ENCODE measurements at regions not wholly inside any gene's neighbourhood (a gene's known extent, or its start where the extent isn't known, plus 50 kb on each side); places are given as distances from the start of the nearest gene placed in this dataset.

DNA sequence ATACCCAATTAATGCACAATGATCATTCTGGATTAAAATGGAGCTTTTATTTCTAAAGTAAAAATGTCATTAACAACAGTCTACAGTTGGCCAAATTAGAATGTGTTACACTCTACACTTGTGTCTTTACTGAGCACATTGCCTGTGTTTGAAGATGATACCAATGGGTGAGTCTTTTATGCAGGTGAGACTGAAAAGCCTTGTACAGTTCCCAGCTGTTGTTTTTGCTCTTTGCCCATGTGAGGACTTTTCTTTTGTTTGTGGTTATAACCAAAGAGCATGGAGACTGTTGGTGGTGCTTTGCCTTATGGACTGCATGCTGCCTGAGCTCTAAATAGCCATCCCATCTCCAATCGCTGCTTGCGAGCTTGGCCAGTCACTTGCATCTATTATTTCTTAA, 264.5 kb downstream of the GATA3 start:
- TF ChIP-seq ZBTB7A (IDR thresholded peaks at IDR 0.05; ENCODE audit: low read depth) = no peak
- TF ChIP-seq CREB1 (IDR thresholded peaks at IDR 0.05; ENCODE audit: low read depth) = no peak
- TF ChIP-seq EP300 (IDR thresholded peaks at IDR 0.05; ENCODE audit: borderline replicate concordance) = no peak
- TF ChIP-seq, protein P1, sequence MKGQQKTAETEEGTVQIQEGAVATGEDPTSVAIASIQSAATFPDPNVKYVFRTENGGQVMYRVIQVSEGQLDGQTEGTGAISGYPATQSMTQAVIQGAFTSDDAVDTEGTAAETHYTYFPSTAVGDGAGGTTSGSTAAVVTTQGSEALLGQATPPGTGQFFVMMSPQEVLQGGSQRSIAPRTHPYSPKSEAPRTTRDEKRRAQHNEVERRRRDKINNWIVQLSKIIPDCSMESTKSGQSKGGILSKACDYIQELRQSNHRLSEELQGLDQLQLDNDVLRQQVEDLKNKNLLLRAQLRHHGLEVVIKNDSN (IDR thresholded peaks at IDR 0.05) = no peak
- TF ChIP-seq TCF12 (IDR thresholded peaks at IDR 0.05; ENCODE audit: low read depth) = no peak
- TF ChIP-seq TAF1 (IDR thresholded peaks at IDR 0.05; ENCODE audit: low read depth) = no peak
- no peak for TF ChIP-seq TEAD4 (IDR thresholded peaks at IDR 0.05)
- TF ChIP-seq FOXM1 (IDR thresholded peaks at IDR 0.05; ENCODE audit: borderline replicate concordance, low read depth) = no peak
- no peak for TF ChIP-seq NFIC (IDR thresholded peaks at IDR 0.05)
- TF ChIP-seq EGR1 (IDR thresholded peaks at IDR 0.05) = no peak
- TF ChIP-seq RAD21 (IDR thresholded peaks at IDR 0.05; ENCODE audit: low read depth) = no peak
- TF ChIP-seq, protein P2, sequence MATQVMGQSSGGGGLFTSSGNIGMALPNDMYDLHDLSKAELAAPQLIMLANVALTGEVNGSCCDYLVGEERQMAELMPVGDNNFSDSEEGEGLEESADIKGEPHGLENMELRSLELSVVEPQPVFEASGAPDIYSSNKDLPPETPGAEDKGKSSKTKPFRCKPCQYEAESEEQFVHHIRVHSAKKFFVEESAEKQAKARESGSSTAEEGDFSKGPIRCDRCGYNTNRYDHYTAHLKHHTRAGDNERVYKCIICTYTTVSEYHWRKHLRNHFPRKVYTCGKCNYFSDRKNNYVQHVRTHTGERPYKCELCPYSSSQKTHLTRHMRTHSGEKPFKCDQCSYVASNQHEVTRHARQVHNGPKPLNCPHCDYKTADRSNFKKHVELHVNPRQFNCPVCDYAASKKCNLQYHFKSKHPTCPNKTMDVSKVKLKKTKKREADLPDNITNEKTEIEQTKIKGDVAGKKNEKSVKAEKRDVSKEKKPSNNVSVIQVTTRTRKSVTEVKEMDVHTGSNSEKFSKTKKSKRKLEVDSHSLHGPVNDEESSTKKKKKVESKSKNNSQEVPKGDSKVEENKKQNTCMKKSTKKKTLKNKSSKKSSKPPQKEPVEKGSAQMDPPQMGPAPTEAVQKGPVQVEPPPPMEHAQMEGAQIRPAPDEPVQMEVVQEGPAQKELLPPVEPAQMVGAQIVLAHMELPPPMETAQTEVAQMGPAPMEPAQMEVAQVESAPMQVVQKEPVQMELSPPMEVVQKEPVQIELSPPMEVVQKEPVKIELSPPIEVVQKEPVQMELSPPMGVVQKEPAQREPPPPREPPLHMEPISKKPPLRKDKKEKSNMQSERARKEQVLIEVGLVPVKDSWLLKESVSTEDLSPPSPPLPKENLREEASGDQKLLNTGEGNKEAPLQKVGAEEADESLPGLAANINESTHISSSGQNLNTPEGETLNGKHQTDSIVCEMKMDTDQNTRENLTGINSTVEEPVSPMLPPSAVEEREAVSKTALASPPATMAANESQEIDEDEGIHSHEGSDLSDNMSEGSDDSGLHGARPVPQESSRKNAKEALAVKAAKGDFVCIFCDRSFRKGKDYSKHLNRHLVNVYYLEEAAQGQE (IDR thresholded peaks at IDR 0.05; ENCODE audit: low read depth) = no peak
- TF ChIP-seq YY1 (IDR thresholded peaks at IDR 0.05; ENCODE audit: low read depth) = no peak
- TF ChIP-seq CEBPB (IDR thresholded peaks at IDR 0.05) = no peak

DNA sequence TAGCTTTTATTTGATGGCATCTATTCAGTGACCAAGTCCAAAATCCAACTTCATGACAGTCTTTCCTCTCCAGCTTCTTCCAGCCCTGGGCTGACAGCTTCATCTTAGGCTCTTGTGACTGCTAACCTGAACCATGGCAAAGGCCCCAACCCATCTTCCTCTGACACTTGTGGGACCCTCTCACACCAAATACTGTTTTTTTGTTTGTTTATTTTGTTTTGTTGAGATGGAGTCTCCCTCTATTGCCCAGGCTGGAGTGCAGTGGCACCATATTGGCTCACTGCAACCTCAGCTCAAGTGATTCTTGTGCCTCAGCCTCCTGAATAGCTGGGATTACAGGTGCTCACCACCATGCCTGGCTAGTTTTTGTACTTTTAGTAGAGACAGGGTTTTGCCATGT, 265.2 kb downstream of the GATA3 start:
- TF ChIP-seq NFIC (IDR thresholded peaks at IDR 0.05) = no peak
- no peak for TF ChIP-seq RAD21 (IDR thresholded peaks at IDR 0.05; ENCODE audit: low read depth)
- TF ChIP-seq YY1 (IDR thresholded peaks at IDR 0.05; ENCODE audit: low read depth) = no peak
- TF ChIP-seq CEBPB (IDR thresholded peaks at IDR 0.05) = no peak
- no peak for TF ChIP-seq ZBTB7A (IDR thresholded peaks at IDR 0.05; ENCODE audit: low read depth)

DNA sequence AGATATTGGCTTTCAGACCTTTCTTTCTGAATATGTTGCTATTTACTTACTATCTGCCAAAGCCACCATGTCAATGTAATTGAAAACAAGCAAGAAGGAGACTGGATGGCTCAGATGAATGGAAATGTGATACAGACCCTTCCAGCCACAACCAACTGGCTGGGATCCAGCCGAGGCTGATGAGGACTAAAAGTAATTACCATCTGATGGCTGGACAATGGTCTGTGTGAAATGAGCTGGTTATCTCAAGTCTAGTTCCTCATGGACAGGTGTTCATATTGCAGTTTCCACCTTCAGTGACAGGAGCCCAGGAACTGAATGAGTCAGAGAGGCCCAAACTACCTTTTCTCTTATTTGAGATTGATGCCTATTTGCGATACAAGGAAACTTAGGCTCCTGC, 267.5 kb downstream of the GATA3 start:
- TF ChIP-seq TCF12 (IDR thresholded peaks at IDR 0.05; ENCODE audit: low read depth) (no peak), CREB1 (IDR thresholded peaks at IDR 0.05; ENCODE audit: low read depth) (no peak), TEAD4 (IDR thresholded peaks at IDR 0.05) (no peak)

DNA sequence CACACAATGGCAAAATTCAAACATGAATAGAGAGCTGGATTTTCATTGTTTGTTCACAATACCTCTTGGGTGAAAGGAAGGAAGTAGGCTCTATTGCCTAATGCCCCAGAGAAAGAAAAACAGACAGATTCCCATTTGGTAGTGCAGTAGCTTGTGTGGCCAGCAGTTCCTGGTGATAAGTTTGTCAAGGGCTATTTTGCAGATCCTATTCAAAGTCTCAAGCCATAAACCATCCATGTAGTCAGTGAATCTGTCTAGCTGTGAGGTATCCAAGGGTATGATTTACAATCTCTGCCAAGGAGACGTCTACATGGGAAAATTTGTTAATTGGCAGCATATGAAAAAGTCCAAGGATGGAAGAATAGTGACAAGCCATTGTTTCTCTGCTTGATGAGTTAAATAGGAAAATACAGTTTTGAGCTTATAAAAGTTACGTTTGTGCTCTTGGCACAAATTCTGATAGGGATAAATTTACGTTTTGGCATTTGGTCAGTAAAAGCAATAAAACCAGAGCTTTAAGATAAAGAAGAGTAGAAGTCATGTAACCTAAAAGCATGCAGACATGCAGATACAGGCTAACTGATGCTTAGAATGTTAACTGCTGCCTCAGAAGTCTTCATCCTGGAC, 269.1 kb downstream of the GATA3 start:
- TF ChIP-seq CEBPB (IDR thresholded peaks at IDR 0.05) = no peak
- no peak for TF ChIP-seq TCF12 (IDR thresholded peaks at IDR 0.05; ENCODE audit: low read depth)
- TF ChIP-seq FOXM1 (IDR thresholded peaks at IDR 0.05; ENCODE audit: borderline replicate concordance, low read depth) = no peak
- TF ChIP-seq, protein P1 (IDR thresholded peaks at IDR 0.05) = no peak
- no peak for TF ChIP-seq ZBTB7A (IDR thresholded peaks at IDR 0.05; ENCODE audit: low read depth)
- no peak for TF ChIP-seq YY1 (IDR thresholded peaks at IDR 0.05; ENCODE audit: low read depth)
- TF ChIP-seq, protein P3, sequence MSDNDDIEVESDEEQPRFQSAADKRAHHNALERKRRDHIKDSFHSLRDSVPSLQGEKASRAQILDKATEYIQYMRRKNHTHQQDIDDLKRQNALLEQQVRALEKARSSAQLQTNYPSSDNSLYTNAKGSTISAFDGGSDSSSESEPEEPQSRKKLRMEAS (IDR thresholded peaks at IDR 0.05) = no peak
- TF ChIP-seq, protein P2 (IDR thresholded peaks at IDR 0.05; ENCODE audit: low read depth) = no peak
- no peak for TF ChIP-seq NFIC (IDR thresholded peaks at IDR 0.05)
- TF ChIP-seq EGR1 (IDR thresholded peaks at IDR 0.05) = no peak
- no peak for TF ChIP-seq EP300 (IDR thresholded peaks at IDR 0.05; ENCODE audit: borderline replicate concordance)
- no peak for TF ChIP-seq RAD21 (IDR thresholded peaks at IDR 0.05; ENCODE audit: low read depth)
- TF ChIP-seq CREB1 (IDR thresholded peaks at IDR 0.05; ENCODE audit: low read depth) = no peak
- no peak for TF ChIP-seq TAF1 (IDR thresholded peaks at IDR 0.05; ENCODE audit: low read depth)
- no peak for TF ChIP-seq TEAD4 (IDR thresholded peaks at IDR 0.05)

DNA sequence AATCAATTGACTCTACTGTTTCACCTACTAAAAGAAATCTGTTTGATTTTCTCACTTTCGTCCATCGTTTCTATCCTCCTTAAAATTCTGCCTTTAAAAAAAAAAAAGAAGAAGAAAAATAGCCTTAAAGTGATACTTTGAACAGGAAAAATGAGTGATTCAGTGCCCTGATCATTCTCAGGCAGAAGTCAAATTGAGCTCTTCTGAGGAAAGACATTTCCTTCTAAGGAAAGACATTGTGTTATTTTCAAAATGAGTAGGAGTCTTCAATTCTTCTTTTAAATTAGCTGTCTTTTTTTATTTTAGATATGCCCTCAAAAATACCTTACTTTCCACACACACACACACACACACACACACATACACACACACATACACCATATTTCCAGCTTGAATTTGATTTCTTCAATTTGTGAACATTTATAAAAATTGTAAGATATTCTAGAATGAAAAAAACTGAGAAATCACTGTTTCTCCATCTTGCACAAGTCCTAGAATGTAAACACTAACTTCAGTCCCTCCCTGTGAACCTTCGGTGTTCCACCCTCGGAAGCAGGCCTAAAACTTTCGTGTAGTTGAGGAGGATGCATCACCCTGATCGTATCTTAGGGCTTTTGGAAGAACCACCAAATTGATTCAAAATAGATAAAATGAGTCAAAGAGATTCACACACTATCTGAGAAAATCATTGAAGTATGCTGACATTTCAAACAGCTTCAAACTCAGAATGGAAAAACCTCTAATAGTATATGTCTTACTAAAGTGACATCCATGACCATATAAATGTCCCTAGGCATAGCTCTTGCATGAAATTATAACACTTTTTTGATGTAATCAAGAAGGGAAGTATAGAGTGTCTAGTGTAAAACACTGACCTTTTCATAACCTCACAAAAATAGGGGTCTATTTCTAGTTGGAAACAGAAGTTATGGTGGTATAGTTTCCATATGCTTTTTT, 270.8 kb downstream of the GATA3 start:
- TF ChIP-seq ZBTB7A (IDR thresholded peaks at IDR 0.05; ENCODE audit: low read depth) = no peak
- TF ChIP-seq EGR1 (IDR thresholded peaks at IDR 0.05) = no peak
- no peak for TF ChIP-seq CEBPB (IDR thresholded peaks at IDR 0.05)
- TF ChIP-seq TCF12 (IDR thresholded peaks at IDR 0.05; ENCODE audit: low read depth) = no peak
- TF ChIP-seq, protein P2 (IDR thresholded peaks at IDR 0.05; ENCODE audit: low read depth) = no peak
- no peak for TF ChIP-seq TAF1 (IDR thresholded peaks at IDR 0.05; ENCODE audit: low read depth)
- no peak for TF ChIP-seq YY1 (IDR thresholded peaks at IDR 0.05; ENCODE audit: low read depth)
- TF ChIP-seq CREB1 (IDR thresholded peaks at IDR 0.05; ENCODE audit: low read depth) = no peak
- no peak for TF ChIP-seq FOXM1 (IDR thresholded peaks at IDR 0.05; ENCODE audit: borderline replicate concordance, low read depth)
- no peak for TF ChIP-seq TEAD4 (IDR thresholded peaks at IDR 0.05)
- no peak for TF ChIP-seq EP300 (IDR thresholded peaks at IDR 0.05; ENCODE audit: borderline replicate concordance)
- TF ChIP-seq, protein P1 (IDR thresholded peaks at IDR 0.05) = no peak
- TF ChIP-seq, protein P3 (IDR thresholded peaks at IDR 0.05) = no peak
- TF ChIP-seq RAD21 (IDR thresholded peaks at IDR 0.05; ENCODE audit: low read depth) = no peak
- no peak for TF ChIP-seq NFIC (IDR thresholded peaks at IDR 0.05)
